ENCODE measurements at regions not wholly inside any gene's neighbourhood (a gene's known extent, or its start where the extent isn't known, plus 50 kb on each side); places are given as distances from the start of the nearest gene placed in this dataset.

GRCh38 chr7:13060173-13060572 is 372.7 kb downstream of the ARL4A start:
- TF ChIP-seq BHLHE40 (IDR thresholded peaks at IDR 0.05; ENCODE audit: borderline replicate concordance in 1 of 2, low read depth in 2 of 2, low read length in 1 of 2) (no peak), SP1 (IDR thresholded peaks at IDR 0.05; ENCODE audit: low read depth, low read length) (no peak), TCF12 (IDR thresholded peaks at IDR 0.05; ENCODE audit: low read depth, low read length) (no peak), RCOR1 (conservative IDR thresholded peaks at IDR 0.05; ENCODE audit: low read depth, low read length) (no peak), ZZZ3 (IDR thresholded peaks at IDR 0.05; ENCODE audit: control insufficient read depth, insufficient read length, low read depth) (no peak)

Measured in GM12878 (cell line).